NB4 (cell line): ENCODE measurements at regions not wholly inside any gene's neighbourhood (a gene's known extent, or its start where the extent isn't known, plus 50 kb on each side); places are given as distances from the start of the nearest gene placed in this dataset.

Experiments
- CTCF ChIP-seq: IDR thresholded peaks from one replicate; pipeline ENCODE4 v1.5.1; 2012; ENCODE audit warnings: low read depth, low read length
- MYC ChIP-seq: IDR thresholded peaks from 2 replicates; pipeline ENCODE4 v1.6.1; 2011; ENCODE audit warnings: low read depth, low read length
- POLR2A ChIP-seq: IDR thresholded peaks from 2 replicates; pipeline ENCODE4 v1.6.1; 2011; ENCODE audit warnings: mild to moderate bottlenecking; ENCODE audit not compliant: insufficient read length; ENCODE audit errors: extremely low read depth

- no peak for TF ChIP-seq CTCF
- TF ChIP-seq MYC = no peak
- no peak for TF ChIP-seq POLR2A
Observed at GRCh38 chr6:6883011-6883410, 224.8 kb upstream of the RREB1 start.
